Neuronal stem cell (in vitro differentiated cells): ENCODE measurements at regions not wholly inside any gene's neighbourhood (a gene's known extent, or its start where the extent isn't known, plus 50 kb on each side); places are given as distances from the start of the nearest gene placed in this dataset.

Source experiments
- DNase-seq: peaks from one replicate; pipeline ENCODE4 v3.0.0-alpha.2; 2013; ENCODE audit warnings: low spot score
- H2AFZ ChIP-seq: one replicate; pipeline ENCODE4 v1.6.1; 2013; ENCODE audit warnings: mild to moderate bottlenecking, low read length, inconsistent platforms
- H2AK5ac ChIP-seq: 2 replicates; pipeline ENCODE4 v1.6.1; 2013; ENCODE audit warnings: low read depth, mild to moderate bottlenecking, inconsistent platforms, low read length, moderate library complexity, mixed read lengths
- H2BK120ac ChIP-seq: 2 replicates; pipeline ENCODE4 v1.6.1; 2013; ENCODE audit warnings: low read depth, mild to moderate bottlenecking, inconsistent platforms, low read length, moderate library complexity, mixed read lengths
- H2BK12ac ChIP-seq: one replicate; pipeline ENCODE4 v1.6.1; 2013; ENCODE audit warnings: low read length, inconsistent platforms
- H2BK15ac ChIP-seq: 2 replicates; pipeline ENCODE4 v1.6.1; 2013; ENCODE audit warnings: mild to moderate bottlenecking, low read length, inconsistent platforms, mixed read lengths
- H2BK5ac ChIP-seq: one replicate; pipeline ENCODE4 v1.6.1; 2013; ENCODE audit warnings: inconsistent platforms, mild to moderate bottlenecking, low read length, moderate library complexity
- H3K14ac ChIP-seq: one replicate; pipeline ENCODE4 v1.6.1; 2013; ENCODE audit warnings: low read length, inconsistent platforms
- H3K18ac ChIP-seq: 2 replicates; pipeline ENCODE4 v1.6.1; 2013; ENCODE audit warnings: low read length, inconsistent platforms
- H3K23ac ChIP-seq: 2 replicates; pipeline ENCODE4 v1.6.1; 2013; ENCODE audit warnings: low read depth, mild to moderate bottlenecking, mixed read lengths, low read length, inconsistent platforms; ENCODE audit not compliant: poor library complexity
- H3K27ac ChIP-seq: replicated peaks from 3 replicates; pipeline ENCODE4 v1.5.1; 2013; ENCODE audit warnings: low read length, inconsistent platforms
- H3K27me3 ChIP-seq, 3 experiments: 2 replicates each; pipeline ENCODE4 v1.6.1; 2013; ENCODE audit warnings: low read length in 3 of 3, mild to moderate bottlenecking in 2 of 3, inconsistent platforms in 1 of 3, low read depth in 1 of 3, mixed read lengths in 1 of 3, moderate library complexity in 1 of 3; ENCODE audit not compliant: control insufficient read depth in 3 of 3, insufficient read depth in 3 of 3
- H3K36me3 ChIP-seq, 2 donors: replicated peaks in 1 of 2; 2 replicates each; pipeline ENCODE4 v1.6.1; 2013; ENCODE audit warnings: low read length in 2 of 2; ENCODE audit not compliant: control insufficient read depth in 2 of 2, insufficient read depth in 2 of 2
- H3K4ac ChIP-seq: 2 replicates; pipeline ENCODE4 v1.6.1; 2013; ENCODE audit warnings: inconsistent platforms, mild to moderate bottlenecking, low read length, moderate library complexity
- H3K4me1 ChIP-seq, 2 donors: 1 replicate in 1 of 2; 2 replicates in 1 of 2; pipeline ENCODE4 v1.6.1; 2013; ENCODE audit warnings: low read length in 2 of 2, low read depth in 1 of 2; ENCODE audit not compliant: control insufficient read depth in 2 of 2, insufficient read depth in 1 of 2
- H3K4me2 ChIP-seq: one replicate; pipeline ENCODE4 v1.6.1; 2013; ENCODE audit warnings: mild to moderate bottlenecking, low read length, inconsistent platforms; ENCODE audit not compliant: insufficient read depth, poor library complexity, severe bottlenecking
- H3K4me3 ChIP-seq, 2 donors: 2 replicates each; pipeline ENCODE4 v1.5.1; 2013; ENCODE audit warnings: low read length in 2 of 2, mild to moderate bottlenecking in 2 of 2, inconsistent platforms in 1 of 2, moderate library complexity in 1 of 2
- H3K79me1 ChIP-seq: one replicate; pipeline ENCODE4 v1.6.1; 2013; ENCODE audit warnings: low read depth, mild to moderate bottlenecking, inconsistent platforms, low read length, moderate library complexity
- H3K9ac ChIP-seq: one replicate; pipeline ENCODE4 v1.6.1; 2013; ENCODE audit warnings: mild to moderate bottlenecking, low read depth, low read length, inconsistent platforms; ENCODE audit not compliant: poor library complexity
- H3K9me3 ChIP-seq, 2 donors: replicated peaks in 1 of 2; 2 replicates each; pipeline versions ENCODE3 to v1.6.1; 2013; ENCODE audit warnings: low read length in 2 of 2, mild to moderate bottlenecking in 2 of 2, inconsistent platforms in 1 of 2, low read depth in 1 of 2, mixed read lengths in 1 of 2, moderate library complexity in 1 of 2; ENCODE audit not compliant: control insufficient read depth in 2 of 2, insufficient read depth in 1 of 2
- H4K8ac ChIP-seq: one replicate; pipeline ENCODE4 v1.6.1; 2013; ENCODE audit warnings: low read depth, mild to moderate bottlenecking, inconsistent platforms, low read length, moderate library complexity
- H4K91ac ChIP-seq: one replicate; pipeline ENCODE4 v1.6.1; 2013; ENCODE audit warnings: low read length, low read depth, mild to moderate bottlenecking, inconsistent platforms; ENCODE audit not compliant: poor library complexity
- WGBS, 2 donors: extraction: QIAGEN DNeasy Blood & Tissue Kit; methylation state at CpG; one replicate each; pipeline ENCODE4 v1.1.7; 2013; ENCODE audit warnings: missing lambda C conversion rate in 2 of 2, mixed read lengths in 1 of 2; ENCODE audit not compliant: insufficient read length in 2 of 2, insufficient replicate concordance in 1 of 2; ENCODE audit errors: extremely low coverage in 2 of 2; 5-methylcytosine and 5-hydroxymethylcytosine counted together

- no peak overlapping the region for H2AK5ac ChIP-seq
These were observed 275.4 kb upstream of the LRRC3B start for GRCh38 chr3:26347150-26347549.

GRCh38 chr3:26350853-26351252, 271.7 kb upstream of the LRRC3B start:
- H3K9me3 ChIP-seq: no peaks in the 10 kb centered on the region
- H3K4me3 ChIP-seq: no peak overlapping the region
- H2BK12ac ChIP-seq: no peak overlapping the region
- H3K4me1 ChIP-seq: no peaks in the 10 kb centered on the region
- H3K36me3 ChIP-seq: no peaks in the 10 kb centered on the region
- H2BK5ac ChIP-seq: no peak overlapping the region
- no peak overlapping the region for H4K8ac ChIP-seq
- H2AFZ ChIP-seq: no peak overlapping the region
- whole genome bisulfite sequencing, 2 donors: no CpG with 5 or more reads among the region's 2 CpGs
- no peaks in the 10 kb centered on the region for H3K27me3 ChIP-seq
- no peak overlapping the region for H3K4me2 ChIP-seq
- DNase-seq: no peak
- H2BK120ac ChIP-seq: no peak overlapping the region
- H3K27ac ChIP-seq: no peak overlapping the region
- no peak overlapping the region for H3K23ac ChIP-seq
- H3K9ac ChIP-seq: no peak overlapping the region
- H3K79me1 ChIP-seq: no peaks in the 10 kb centered on the region
- H2AK5ac ChIP-seq: no peak overlapping the region
- H4K91ac ChIP-seq: no peak overlapping the region
- H3K18ac ChIP-seq: no peak overlapping the region
- no peak overlapping the region for H2BK15ac ChIP-seq
- no peak overlapping the region for H3K4ac ChIP-seq
- no peak overlapping the region for H3K14ac ChIP-seq

More at GRCh38 chr3:26347150-26347549, 275.4 kb upstream of the LRRC3B start:
- Histone ChIP-seq H3K4me3 (no peak overlapping the region), H3K4me1 (no peaks in the 10 kb centered on the region), H2BK12ac (no peak overlapping the region), H2BK120ac (no peak overlapping the region), H3K23ac (no peak overlapping the region), H3K4ac (no peak overlapping the region), H2BK5ac (no peak overlapping the region), H3K27ac (no peak overlapping the region), H3K9ac (no peak overlapping the region), H2AFZ (no peak overlapping the region), H3K9me3 (no peaks in the 10 kb centered on the region), H3K36me3 (no peaks in the 10 kb centered on the region), H3K79me1 (no peaks in the 10 kb centered on the region), H3K27me3 (no peaks in the 10 kb centered on the region), H3K14ac (no peak overlapping the region), H2BK15ac (no peak overlapping the region), H3K4me2 (no peak overlapping the region), H4K8ac (no peak overlapping the region), H4K91ac (no peak overlapping the region), H3K18ac (no peak overlapping the region)
- no peak for DNase-seq
- no CpG with 5 or more reads among the region's 16 CpGs for WGBS, 2 donors

- H3K4me2 ChIP-seq: no peak overlapping the region
- H2BK15ac ChIP-seq: no peak overlapping the region
- H4K8ac ChIP-seq: no peak overlapping the region
- no peak overlapping the region for H3K23ac ChIP-seq
- H2AK5ac ChIP-seq: no peak overlapping the region
- no peak overlapping the region for H3K4me3 ChIP-seq
- no peaks in the 10 kb centered on the region for H3K36me3 ChIP-seq
- no peaks in the 10 kb centered on the region for H3K79me1 ChIP-seq
- H3K9ac ChIP-seq: no peak overlapping the region
- H3K4ac ChIP-seq: no peak overlapping the region
- no peaks in the 10 kb centered on the region for H3K9me3 ChIP-seq
- no peak overlapping the region for H2BK120ac ChIP-seq
- H3K18ac ChIP-seq: no peak overlapping the region
- no peaks in the 10 kb centered on the region for H3K27me3 ChIP-seq
- no peak overlapping the region for H3K14ac ChIP-seq
- H3K4me1 ChIP-seq: no peaks in the 10 kb centered on the region
- H2AFZ ChIP-seq: no peak overlapping the region
- no peak overlapping the region for H4K91ac ChIP-seq
- no peak overlapping the region for H3K27ac ChIP-seq
- H2BK5ac ChIP-seq: no peak overlapping the region
- H2BK12ac ChIP-seq: no peak overlapping the region
- DNase-seq: no peak
These were observed 269.5 kb upstream of the LRRC3B start for GRCh38 chr3:26353097-26353496.

- no peak overlapping the region for H3K23ac ChIP-seq
- no peaks in the 10 kb centered on the region for H3K36me3 ChIP-seq
- no peak overlapping the region for H3K9ac ChIP-seq
These were observed 264.2 kb upstream of the LRRC3B start for GRCh38 chr3:26358405-26358804.

More at GRCh38 chr3:26358405-26358804, 264.2 kb upstream of the LRRC3B start:
- H3K4me3 ChIP-seq: no peak overlapping the region
- no peak overlapping the region for H2AK5ac ChIP-seq
- no peak overlapping the region for H3K4me2 ChIP-seq
- no peak overlapping the region for H3K4ac ChIP-seq
- H3K27me3 ChIP-seq: no peaks in the 10 kb centered on the region
- H3K4me1 ChIP-seq: no peaks in the 10 kb centered on the region
- no peak overlapping the region for H2BK5ac ChIP-seq
- H3K27ac ChIP-seq: no peak overlapping the region
- H2BK120ac ChIP-seq: no peak overlapping the region
- no peak overlapping the region for H2BK15ac ChIP-seq
- H3K79me1 ChIP-seq: no peaks in the 10 kb centered on the region
- no peak overlapping the region for H4K8ac ChIP-seq
- H2BK12ac ChIP-seq: no peak overlapping the region
- no peaks in the 10 kb centered on the region for H3K9me3 ChIP-seq
- no peak overlapping the region for H3K14ac ChIP-seq
- DNase-seq: no peak
- no peak overlapping the region for H4K91ac ChIP-seq
- H2AFZ ChIP-seq: no peak overlapping the region
- no peak overlapping the region for H3K18ac ChIP-seq
